ENCODE measurements at regions not wholly inside any gene's neighbourhood (a gene's known extent, or its start where the extent isn't known, plus 50 kb on each side); places are given as distances from the start of the nearest gene placed in this dataset.

DNA sequence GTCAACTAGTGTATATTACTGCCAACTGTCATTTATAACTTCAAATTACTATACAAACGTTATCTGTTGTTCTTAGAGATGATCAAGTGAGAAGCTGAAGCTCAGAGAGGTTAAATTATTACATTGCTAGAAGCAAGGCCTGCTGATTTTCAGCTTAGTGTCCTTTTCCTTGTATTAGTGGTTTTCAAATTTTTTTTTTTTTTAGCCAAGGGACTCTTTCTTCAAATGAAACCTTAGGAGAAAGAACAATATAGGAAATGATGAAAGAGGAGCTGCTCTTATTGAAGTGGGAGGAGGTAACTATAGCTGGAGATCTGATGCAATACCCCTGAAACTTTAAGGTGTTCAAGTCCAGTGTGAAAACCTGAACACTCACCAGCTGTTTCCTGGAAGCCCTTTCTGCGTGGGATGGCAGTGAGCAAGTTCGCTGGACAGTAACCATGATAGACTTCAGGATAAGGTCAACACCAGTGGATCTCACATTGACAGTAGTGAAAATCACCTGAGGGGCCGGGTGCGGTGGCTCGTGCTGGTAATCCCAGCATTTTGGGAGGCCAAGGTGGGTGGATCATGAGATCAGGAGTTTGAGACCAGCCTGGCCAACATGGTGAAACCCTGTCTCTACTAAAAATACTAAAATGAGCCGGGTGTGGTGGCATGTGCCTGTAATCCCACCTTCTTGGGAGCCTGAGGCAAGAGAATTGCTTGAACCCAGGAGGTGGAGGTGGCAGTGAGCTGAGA lies 376.2 kb downstream of the EDEM1 start:
- TF ChIP-seq, protein P1, sequence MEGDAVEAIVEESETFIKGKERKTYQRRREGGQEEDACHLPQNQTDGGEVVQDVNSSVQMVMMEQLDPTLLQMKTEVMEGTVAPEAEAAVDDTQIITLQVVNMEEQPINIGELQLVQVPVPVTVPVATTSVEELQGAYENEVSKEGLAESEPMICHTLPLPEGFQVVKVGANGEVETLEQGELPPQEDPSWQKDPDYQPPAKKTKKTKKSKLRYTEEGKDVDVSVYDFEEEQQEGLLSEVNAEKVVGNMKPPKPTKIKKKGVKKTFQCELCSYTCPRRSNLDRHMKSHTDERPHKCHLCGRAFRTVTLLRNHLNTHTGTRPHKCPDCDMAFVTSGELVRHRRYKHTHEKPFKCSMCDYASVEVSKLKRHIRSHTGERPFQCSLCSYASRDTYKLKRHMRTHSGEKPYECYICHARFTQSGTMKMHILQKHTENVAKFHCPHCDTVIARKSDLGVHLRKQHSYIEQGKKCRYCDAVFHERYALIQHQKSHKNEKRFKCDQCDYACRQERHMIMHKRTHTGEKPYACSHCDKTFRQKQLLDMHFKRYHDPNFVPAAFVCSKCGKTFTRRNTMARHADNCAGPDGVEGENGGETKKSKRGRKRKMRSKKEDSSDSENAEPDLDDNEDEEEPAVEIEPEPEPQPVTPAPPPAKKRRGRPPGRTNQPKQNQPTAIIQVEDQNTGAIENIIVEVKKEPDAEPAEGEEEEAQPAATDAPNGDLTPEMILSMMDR (IDR thresholded peaks at IDR 0.05) = no peak

DNA sequence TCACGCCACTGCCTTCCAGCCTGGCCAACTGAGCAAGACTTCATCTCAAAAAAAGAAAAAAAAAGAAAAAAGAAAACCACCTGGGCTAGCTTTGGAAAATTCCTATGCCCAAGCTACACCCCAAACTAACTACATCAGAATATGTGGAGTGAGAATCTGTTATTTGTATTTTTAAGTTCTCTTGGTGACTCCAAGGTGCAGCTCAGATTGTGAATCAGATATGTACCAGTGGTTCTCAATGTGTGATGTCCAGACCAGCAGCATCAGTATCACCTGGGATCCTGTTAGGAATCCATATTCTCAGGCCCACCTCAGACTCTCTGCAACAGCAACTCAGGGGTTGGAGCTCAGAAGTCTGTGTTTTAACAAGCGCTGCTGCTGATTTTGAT lies 376.8 kb downstream of the EDEM1 start:
- TF ChIP-seq, protein P1 (IDR thresholded peaks at IDR 0.05) = no peak

DNA sequence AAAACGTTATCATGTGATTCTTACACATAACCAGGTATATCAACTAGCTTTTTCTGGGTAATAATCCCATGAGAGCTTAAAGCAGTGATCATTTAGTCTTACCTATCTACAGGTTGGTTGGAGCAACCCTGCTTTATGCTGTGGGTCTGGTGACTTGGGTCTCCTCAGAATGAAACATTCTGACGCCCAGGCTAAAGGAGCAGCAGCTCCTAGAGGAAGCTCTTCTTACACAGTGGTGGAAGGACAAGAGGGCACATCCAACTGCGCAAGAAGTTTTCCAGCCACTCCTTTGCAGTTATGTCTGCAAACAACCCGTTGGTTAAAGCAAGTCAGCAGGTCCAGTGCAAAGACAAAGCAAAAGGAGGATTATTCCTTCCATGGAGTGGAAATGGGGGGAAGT lies 377.5 kb downstream of the EDEM1 start:
- TF ChIP-seq, protein P1 (IDR thresholded peaks at IDR 0.05) = no peak

DNA sequence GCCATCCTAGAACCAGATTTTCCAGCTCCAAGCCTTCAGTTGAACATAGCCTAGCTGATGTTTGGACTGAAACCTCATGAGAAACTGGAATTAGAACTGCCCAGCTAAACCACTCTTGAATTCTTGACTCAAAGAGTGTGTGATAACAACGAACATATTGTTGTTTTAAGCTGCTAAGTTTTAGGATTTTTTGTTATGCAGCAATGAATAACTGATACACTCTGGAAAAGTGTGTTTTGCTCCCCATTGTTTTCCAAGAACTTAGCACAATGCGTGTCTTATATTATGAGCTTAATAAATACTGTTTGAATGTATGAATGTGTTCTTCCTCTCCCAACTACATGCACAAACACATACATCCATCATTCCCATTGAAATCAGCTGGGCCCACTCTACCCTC lies 379.6 kb downstream of the EDEM1 start:
- TF ChIP-seq, protein P1 (IDR thresholded peaks at IDR 0.05) = no peak

DNA sequence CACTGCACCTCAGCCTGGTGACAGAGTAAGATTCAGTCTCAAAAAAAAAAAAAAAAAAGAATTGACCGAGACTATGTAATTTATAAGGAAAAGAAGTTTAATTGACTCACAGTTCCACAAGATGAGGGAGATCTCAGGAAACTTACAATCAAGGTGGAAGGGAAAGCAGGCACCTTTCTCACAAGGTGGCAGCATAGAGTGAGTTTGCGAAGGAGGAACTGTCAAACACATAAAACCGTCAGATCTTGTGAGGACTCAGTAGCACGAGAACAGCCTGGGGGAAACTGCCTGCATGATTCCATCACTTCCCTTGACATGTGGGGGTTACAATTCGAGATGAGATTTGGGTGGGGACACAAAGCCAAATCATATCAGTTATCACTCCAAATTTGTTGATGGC lies 380.9 kb downstream of the EDEM1 start:
- TF ChIP-seq, protein P1 (IDR thresholded peaks at IDR 0.05) = peak; percentile 49

DNA sequence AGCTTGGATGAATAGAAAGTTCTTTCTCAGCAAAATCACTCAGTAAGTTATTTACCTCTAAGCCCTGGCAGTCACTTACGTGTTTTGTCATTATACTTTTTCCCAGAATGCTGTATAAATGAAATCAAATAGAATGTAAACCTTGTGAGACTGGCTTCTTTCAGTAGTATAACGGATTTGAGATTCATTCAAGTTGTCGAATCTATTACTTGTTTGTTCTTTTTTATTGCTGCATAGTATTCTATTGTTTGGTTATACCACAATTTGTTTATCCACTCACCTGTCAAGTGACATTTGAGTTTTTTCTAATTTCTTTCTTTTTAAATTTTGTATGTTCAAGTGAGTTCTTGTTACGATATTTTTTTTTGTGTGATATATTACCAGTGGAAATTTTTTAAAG lies 381.6 kb downstream of the EDEM1 start:
- TF ChIP-seq, protein P1 (IDR thresholded peaks at IDR 0.05) = no peak

DNA sequence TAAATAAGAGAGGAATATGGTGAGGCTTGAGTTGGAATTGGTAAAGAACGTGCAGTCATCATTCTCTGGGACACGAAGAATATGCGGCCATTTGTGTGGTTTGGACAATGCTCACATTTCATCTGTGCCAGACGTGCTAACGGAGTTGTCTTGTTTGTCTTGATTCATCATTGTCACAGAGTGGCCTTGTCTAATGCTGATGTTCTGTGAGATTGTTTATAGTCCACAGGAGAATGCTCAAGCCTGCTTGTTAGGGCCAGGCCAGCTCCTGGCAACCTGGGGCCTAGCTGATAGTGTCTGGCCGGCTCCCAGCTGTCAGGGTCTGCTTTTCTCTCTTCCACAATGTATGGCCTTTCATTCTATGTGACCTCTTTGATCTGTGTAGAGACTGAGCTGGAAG lies 384.7 kb downstream of the EDEM1 start:
- TF ChIP-seq, protein P1 (IDR thresholded peaks at IDR 0.05) = no peak
